ENCODE measurements at regions not wholly inside any gene's neighbourhood (a gene's known extent, or its start where the extent isn't known, plus 50 kb on each side); places are given as distances from the start of the nearest gene placed in this dataset.

DNA sequence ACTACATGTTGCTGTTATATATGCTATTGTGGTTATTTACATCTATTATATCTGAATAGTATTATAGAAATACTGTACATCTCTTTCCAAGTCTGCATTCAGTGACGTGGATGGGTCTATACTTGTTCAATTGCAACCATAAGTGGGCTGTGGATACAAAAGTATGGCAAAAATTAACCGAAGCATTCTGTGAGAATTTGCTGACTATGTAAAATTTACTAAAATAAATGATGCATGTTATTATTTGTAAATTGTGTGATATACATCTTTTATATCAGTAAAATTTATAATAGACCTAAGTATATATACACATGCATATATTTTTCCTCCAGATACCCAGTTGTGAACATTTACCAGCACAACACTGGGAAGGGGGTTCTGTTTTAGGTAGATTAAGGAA, 215.1 kb downstream of the NECTIN3 start:
- no peaks in the 10 kb centered on the region for H3K36me3 Mint-ChIP-seq (ENCODE audit: unreplicated experiment)
- TF ChIP-seq, protein P1, sequence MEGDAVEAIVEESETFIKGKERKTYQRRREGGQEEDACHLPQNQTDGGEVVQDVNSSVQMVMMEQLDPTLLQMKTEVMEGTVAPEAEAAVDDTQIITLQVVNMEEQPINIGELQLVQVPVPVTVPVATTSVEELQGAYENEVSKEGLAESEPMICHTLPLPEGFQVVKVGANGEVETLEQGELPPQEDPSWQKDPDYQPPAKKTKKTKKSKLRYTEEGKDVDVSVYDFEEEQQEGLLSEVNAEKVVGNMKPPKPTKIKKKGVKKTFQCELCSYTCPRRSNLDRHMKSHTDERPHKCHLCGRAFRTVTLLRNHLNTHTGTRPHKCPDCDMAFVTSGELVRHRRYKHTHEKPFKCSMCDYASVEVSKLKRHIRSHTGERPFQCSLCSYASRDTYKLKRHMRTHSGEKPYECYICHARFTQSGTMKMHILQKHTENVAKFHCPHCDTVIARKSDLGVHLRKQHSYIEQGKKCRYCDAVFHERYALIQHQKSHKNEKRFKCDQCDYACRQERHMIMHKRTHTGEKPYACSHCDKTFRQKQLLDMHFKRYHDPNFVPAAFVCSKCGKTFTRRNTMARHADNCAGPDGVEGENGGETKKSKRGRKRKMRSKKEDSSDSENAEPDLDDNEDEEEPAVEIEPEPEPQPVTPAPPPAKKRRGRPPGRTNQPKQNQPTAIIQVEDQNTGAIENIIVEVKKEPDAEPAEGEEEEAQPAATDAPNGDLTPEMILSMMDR (IDR thresholded peaks at IDR 0.05) = no peak
- no peaks in the 10 kb centered on the region for H3K27me3 Mint-ChIP-seq (ENCODE audit: unreplicated experiment)
- H3K4me3 Mint-ChIP-seq (ENCODE audit: unreplicated experiment) = no peak overlapping the region
- no peak for DNase-seq (ENCODE audit: extremely low spot score, unreplicated experiment)
- H3K27ac Mint-ChIP-seq (ENCODE audit: unreplicated experiment) = no peak overlapping the region
- no peaks in the 10 kb centered on the region for H3K4me1 Mint-ChIP-seq (ENCODE audit: unreplicated experiment)
- H3K9me3 Mint-ChIP-seq (ENCODE audit: unreplicated experiment) = no peaks in the 10 kb centered on the region

DNA sequence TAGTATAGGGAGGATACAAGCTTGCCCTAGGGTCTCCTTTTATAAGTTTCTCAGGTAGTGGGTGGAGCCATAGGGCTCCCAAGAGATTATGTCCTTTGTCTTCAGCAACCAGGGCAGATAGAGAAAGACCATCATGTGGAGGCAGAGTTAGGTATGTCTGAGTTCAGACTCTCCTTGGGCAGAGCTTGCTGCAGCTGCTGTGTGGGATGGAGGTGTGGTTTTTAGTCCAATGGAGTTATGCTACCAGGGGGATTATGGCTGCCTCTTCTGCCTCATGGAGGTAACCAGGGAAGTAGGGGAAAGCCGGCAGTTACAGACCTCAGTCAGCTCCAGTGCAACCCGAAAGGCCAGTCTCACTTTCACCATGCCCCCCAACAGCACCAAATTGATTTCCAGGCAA, 220.5 kb downstream of the NECTIN3 start:
- DNase-seq (ENCODE audit: extremely low spot score, unreplicated experiment) = no peak
- Mint-ChIP-seq H3K4me1 (ENCODE audit: unreplicated experiment) (no peaks in the 10 kb centered on the region), H3K4me3 (ENCODE audit: unreplicated experiment) (no peak overlapping the region), H3K9me3 (ENCODE audit: unreplicated experiment) (peaks cover 7% of the 10 kb centered on the region), H3K27ac (ENCODE audit: unreplicated experiment) (no peak overlapping the region), H3K27me3 (ENCODE audit: unreplicated experiment) (no peaks in the 10 kb centered on the region), H3K36me3 (ENCODE audit: unreplicated experiment) (peaks cover 2% of the 10 kb centered on the region)
- TF ChIP-seq, protein P1 (IDR thresholded peaks at IDR 0.05) = no peak

DNA sequence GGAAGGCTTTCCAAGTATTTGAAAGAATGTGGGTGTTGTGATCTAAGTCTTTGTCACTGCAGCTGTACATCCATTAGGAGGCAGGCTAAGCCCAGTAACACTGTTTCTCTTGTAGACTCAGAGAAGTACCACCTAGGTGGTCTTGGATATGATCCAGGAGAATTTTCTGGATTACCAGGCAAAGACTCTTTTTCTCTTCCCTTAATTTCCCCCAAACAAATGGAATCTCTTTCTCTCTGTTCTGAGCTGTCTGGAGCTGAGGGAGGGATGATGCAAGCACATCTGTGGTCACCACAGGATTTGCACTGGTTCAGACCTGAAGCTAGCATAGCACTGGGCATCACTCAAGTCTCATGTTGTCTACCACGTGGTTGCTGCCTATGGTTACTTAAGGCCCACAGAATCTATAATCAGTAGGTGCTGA, 227.6 kb downstream of the NECTIN3 start:
- Mint-ChIP-seq H3K27ac (ENCODE audit: unreplicated experiment) (no peak overlapping the region), H3K9me3 (ENCODE audit: unreplicated experiment) (peaks cover 7% of the 10 kb centered on the region), H3K4me1 (ENCODE audit: unreplicated experiment) (no peaks in the 10 kb centered on the region), H3K27me3 (ENCODE audit: unreplicated experiment) (no peaks in the 10 kb centered on the region), H3K4me3 (ENCODE audit: unreplicated experiment) (no peak overlapping the region), H3K36me3 (ENCODE audit: unreplicated experiment) (peaks cover 2% of the 10 kb centered on the region)
- DNase-seq (ENCODE audit: extremely low spot score, unreplicated experiment) = no peak
- TF ChIP-seq, protein P1 (IDR thresholded peaks at IDR 0.05) = no peak

DNA sequence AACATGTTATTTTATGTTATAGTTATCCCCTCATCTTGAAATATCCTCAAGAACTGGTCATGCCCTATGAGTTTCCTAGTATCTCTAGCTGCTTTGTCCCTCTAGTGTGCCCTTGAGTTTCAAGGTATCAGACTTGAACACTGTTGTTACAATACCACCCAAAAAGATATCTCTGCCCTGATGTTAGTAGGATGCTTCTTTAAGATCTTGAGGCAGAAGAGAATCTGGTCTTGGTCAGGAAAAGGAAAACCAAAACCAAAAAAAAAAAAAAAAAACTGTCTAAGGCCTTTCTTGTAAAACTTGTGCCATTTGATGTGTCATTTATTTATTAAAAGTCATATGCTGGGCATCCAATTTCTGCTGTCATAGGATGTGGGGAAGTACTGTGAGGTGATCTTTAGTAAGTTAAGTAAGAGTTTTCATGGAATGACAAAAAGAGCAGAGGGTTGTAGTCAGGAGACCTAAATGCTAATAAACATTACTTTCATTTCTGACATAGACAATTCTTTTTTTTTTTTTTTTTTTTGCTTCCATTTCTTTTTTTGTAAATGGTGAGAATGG, 229.7 kb downstream of the NECTIN3 start:
- TF ChIP-seq, protein P1 (IDR thresholded peaks at IDR 0.05) = no peak
- Mint-ChIP-seq H3K4me1 (ENCODE audit: unreplicated experiment) (no peaks in the 10 kb centered on the region), H3K27me3 (ENCODE audit: unreplicated experiment) (no peaks in the 10 kb centered on the region), H3K36me3 (ENCODE audit: unreplicated experiment) (peaks cover 2% of the 10 kb centered on the region), H3K27ac (ENCODE audit: unreplicated experiment) (no peak overlapping the region), H3K9me3 (ENCODE audit: unreplicated experiment) (no peaks in the 10 kb centered on the region), H3K4me3 (ENCODE audit: unreplicated experiment) (no peak overlapping the region)
- DNase-seq (ENCODE audit: extremely low spot score, unreplicated experiment) = no peak

DNA sequence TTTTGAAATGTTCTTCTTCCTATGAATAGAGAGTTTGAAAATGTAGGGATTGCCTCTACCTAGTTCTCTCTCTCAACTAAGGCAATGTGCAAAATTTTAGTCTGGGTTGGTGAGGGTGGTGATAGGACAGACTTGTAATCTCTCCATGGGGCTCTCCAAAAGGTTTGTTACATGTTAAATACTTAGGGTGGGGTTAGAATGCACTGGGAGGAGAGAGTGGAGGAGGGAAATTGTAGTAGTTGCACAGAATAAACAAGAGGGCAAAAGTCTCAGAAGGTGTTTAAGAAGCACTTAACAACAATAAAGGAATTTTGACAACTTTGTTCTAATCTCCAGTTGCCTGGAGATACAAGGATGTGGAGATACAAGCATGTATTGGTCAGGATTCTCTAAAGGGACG, 230.4 kb downstream of the NECTIN3 start:
- Mint-ChIP-seq H3K4me3 (ENCODE audit: unreplicated experiment) (no peak overlapping the region), H3K27me3 (ENCODE audit: unreplicated experiment) (no peaks in the 10 kb centered on the region)
- TF ChIP-seq, protein P1 (IDR thresholded peaks at IDR 0.05) = no peak

More for the DNA sequence above, 230.4 kb downstream of the NECTIN3 start:
- Mint-ChIP-seq H3K9me3 (ENCODE audit: unreplicated experiment) (no peaks in the 10 kb centered on the region), H3K4me1 (ENCODE audit: unreplicated experiment) (no peaks in the 10 kb centered on the region), H3K36me3 (ENCODE audit: unreplicated experiment) (no peaks in the 10 kb centered on the region), H3K27ac (ENCODE audit: unreplicated experiment) (no peak overlapping the region)
- DNase-seq (ENCODE audit: extremely low spot score, unreplicated experiment) = no peak
